ENCODE measurements at regions not wholly inside any gene's neighbourhood (a gene's known extent, or its start where the extent isn't known, plus 50 kb on each side); places are given as distances from the start of the nearest gene placed in this dataset.
"Not testable (repeated sequence)": the region's sequence is repeated elsewhere in the genome, so short reads cannot be mapped to it uniquely, and the experiment has no call there.

DNA sequence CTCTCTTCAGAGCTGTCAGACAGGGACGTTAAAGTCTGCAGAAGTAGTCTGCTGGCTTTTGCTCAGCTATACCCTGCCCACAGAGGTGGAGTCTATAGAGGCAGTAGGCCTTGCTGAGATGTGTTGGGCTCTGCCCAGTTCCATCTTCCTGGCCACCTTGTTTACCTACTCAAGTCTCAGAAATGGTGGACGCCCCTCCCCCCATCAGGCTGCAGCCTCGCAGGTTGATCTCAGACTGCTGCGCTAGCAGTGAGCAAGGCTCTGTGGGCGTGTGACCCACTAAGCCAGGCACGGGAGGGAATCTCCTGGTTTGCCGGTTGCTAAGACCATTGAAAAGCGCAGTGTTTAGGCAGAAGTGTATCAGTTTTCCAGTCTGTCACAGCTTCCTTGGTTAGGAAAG is 305.0 kb downstream of the BCKDHB start:
- DNase-seq (ENCODE audit: low read depth): no peak

DNA sequence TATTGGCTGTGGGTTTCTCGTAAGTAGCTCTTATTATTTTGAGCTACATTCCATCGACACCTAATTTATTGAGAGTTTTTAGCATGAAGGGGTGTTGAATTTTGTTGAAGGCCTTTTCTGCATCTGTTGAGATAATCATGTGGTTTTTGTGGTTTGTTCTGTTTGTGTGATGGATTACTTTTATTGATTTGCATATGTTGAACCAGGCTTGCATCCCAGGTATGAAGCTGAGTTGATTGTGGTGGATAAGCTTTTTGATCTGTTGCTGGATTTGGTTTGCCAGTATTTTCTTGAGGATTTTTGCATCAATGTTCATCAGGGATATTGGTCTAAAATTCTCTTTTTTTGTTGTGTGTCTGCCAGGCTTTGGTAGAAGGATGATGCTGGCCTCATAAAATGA is 301.5 kb downstream of the BCKDHB start:
- DNase-seq (ENCODE audit: low read depth): not testable (repeated sequence)

DNA sequence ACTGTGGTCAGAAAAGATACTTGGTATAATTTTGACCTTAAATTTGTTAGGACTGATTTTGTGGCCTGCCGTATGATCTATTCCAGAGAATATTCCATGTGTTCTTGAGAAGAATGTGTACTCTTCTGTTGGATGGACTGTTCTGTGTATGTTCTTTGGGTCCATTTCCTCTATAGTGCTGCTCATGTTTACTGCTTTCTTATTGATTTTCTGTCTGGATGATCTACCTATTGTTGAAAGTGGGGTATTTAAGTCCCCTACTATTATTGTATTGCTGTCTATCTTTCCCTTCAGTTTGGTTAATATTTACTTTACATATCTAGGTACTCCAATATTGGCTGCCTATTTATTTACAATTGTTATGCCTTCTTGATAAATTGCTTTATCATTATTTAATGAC is 298.4 kb downstream of the BCKDHB start:
- no peak for DNase-seq (ENCODE audit: low read depth)

DNA sequence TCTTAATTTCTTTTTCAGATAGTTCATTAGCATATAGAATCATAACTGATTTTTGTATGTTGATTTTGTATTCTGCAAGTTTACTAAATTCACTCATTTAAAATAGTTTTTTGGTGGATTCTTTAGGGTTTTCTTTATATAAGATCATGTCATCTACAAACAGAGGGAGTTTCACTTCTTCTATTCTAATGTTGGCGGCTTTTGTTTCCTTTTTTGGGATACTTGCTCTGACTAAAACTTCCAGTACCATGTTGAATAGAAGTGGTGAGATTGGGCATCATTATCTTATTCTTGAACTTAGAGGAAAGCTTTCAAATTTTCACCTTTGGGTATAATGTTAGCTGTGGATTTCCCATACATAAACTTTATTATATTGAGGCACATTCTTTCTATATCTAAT is 296.9 kb downstream of the BCKDHB start:
- DNase-seq (ENCODE audit: low read depth): no peak

DNA sequence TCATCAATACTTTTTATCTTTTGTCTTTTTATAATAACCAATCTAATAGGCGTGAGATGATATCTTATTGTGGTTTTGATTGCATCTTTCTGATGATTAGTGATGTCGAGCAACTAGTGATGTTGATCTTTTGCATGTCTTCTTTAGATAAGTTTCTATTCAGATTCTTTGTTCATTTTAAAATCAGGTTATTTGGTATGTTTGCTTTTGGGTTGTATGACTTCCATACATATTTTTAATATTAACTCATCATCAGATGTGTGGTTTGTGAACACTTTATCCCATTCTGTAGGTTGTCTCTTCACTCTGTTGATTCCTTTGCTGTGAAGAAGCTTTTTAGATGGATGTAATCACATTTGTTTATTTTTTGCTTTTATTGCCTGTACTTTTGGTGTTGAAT is 295.8 kb downstream of the BCKDHB start:
- no peak for DNase-seq (ENCODE audit: low read depth)

Data from stimulated activated CD8-positive, alpha-beta memory T cell treated with anti-CD3 and anti-CD28 coated beads, Interleukin-12 subunit alpha, Interleukin-12 subunit beta, amount 100 ng/mL, for 4 hours (primary cell).